Thymus (tissue), 11 donors: ENCODE measurements at regions not wholly inside any gene's neighbourhood (a gene's known extent, or its start where the extent isn't known, plus 50 kb on each side); places are given as distances from the start of the nearest gene placed in this dataset.

Experiments
- DNase-seq, 9 donors: peaks; one replicate each; pipeline ENCODE4 v3.0.0-alpha.2; 2013; ENCODE audit warnings: low spot score in 9 of 9, low read depth in 6 of 9, missing footprints in 1 of 9
- H3K27ac ChIP-seq, 2 donors: one replicate each; pipeline ENCODE4 v1.5.1; 2013; ENCODE audit warnings: control low read depth in 1 of 2, low read depth in 1 of 2, low read length in 1 of 2, mild to moderate bottlenecking in 1 of 2, moderate library complexity in 1 of 2
- H3K27me3 ChIP-seq, 2 donors: one replicate each; pipeline ENCODE4 v1.5.1; 2013; ENCODE audit warnings: low read length in 1 of 2; ENCODE audit not compliant: control insufficient read depth in 2 of 2, insufficient read depth in 1 of 2
- H3K36me3 ChIP-seq, 2 donors: one replicate each; pipeline ENCODE4 v1.5.1; 2013; ENCODE audit warnings: low read length in 1 of 2, mild to moderate bottlenecking in 1 of 2, moderate library complexity in 1 of 2; ENCODE audit not compliant: control insufficient read depth in 2 of 2, insufficient read depth in 2 of 2
- H3K4me1 ChIP-seq, 2 donors: one replicate each; pipeline ENCODE4 v1.5.1; 2013; ENCODE audit warnings: low read length in 2 of 2; ENCODE audit not compliant: control insufficient read depth in 2 of 2, insufficient read depth in 2 of 2
- H3K4me3 ChIP-seq, 2 donors: one replicate each; pipeline ENCODE4 v1.5.1; 2013; ENCODE audit warnings: low read length in 2 of 2, control low read depth in 1 of 2, mild to moderate bottlenecking in 1 of 2
- H3K9me3 ChIP-seq, 2 donors: one replicate each; pipeline ENCODE4 v1.5.1; 2013; ENCODE audit warnings: low read length in 1 of 2, mild to moderate bottlenecking in 1 of 2; ENCODE audit not compliant: control insufficient read depth in 2 of 2, insufficient read depth in 1 of 2
- WGBS: extraction: QIAGEN DNeasy Blood & Tissue Kit; methylation state at CpG from one replicate; pipeline ENCODE4 v1.1.7; 2013; 5-methylcytosine and 5-hydroxymethylcytosine counted together
- donor health status: healthy.

DNA sequence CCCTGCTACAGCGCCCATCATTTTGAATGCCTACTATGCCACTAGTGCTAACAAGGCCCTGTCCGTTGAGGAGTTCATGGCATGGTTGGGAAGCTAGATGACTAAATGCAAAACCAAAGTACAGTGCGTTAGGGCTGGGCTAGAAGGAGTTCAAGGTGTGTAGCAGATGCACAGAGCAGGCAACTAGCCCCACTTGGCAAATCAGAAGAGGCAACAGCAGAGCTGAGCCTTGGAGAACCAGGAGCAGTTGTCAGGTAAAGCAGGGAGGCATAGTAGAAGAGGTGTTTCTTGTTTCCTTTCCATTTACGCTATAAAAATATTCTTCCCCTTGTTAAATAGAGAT, 146.6 kb upstream of the CPEB2 start:
- H3K27ac ChIP-seq, result peak overlapping the region in 1 of 2 donors; percentile 80
- H3K9me3 ChIP-seq, result no peaks in the 10 kb centered on the region
- peaks cover 0 to 3% of the 10 kb centered on the region in 2 donors for H3K4me1 ChIP-seq
- no peak overlapping the region for H3K4me3 ChIP-seq
- H3K36me3 ChIP-seq, result no peaks in the 10 kb centered on the region
- peaks cover 0 to 1% of the 10 kb centered on the region in 2 donors for H3K27me3 ChIP-seq
- DNase-seq, result no peak
- WGBS, result 98% methylated on average over 4 of the region's 4 CpGs

DNA sequence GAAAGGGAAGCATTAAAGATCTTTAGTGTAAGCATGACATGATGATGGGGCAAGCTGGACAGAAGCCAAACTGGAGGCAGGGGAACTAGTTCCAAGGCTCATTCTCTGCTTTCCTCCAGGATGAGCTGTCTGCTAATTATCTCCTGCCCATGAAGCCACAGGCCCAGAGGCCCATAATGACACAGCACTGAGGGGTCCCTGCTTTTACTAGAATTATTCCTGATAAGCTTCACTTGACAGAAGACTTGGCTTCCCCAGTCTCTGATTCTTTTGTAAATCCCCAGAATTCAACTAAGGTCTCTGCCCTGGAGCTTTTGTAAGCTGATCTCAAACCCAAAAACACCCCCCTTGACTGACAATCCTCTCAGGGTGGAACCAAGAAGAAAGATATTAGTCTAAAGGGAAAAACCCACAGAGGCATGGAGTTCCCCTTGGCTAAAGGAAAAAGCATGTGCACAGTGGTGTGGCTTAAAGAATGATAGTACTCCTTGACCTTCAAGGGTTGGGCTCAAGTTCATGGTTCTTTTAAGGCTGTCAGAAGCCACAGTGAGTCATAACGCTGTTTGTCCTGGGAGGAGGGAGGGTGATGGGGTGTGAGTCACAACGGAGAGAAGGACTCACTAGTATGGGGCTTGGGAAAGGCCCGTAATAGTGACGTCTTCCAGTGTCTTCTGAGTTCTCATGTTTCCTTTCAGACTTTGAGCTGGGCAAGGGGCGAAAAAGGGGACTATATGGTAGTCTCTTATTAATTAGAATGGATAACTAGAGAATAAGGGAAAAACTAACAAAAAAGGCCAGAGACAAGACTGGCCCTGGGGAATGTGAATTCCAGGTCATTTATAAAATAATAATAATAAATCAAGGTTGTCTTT, 146.0 kb upstream of the CPEB2 start:
- Histone ChIP-seq H3K36me3 (no peaks in the 10 kb centered on the region), H3K9me3 (no peaks in the 10 kb centered on the region), H3K4me3 (no peak overlapping the region), H3K4me1 (peaks cover 0 to 3% of the 10 kb centered on the region in 2 donors), H3K27me3 (peaks cover 0 to 4% of the 10 kb centered on the region in 2 donors), H3K27ac (peak overlapping the region; percentile 2 to 80)
- 70% methylated on average over 5 of the region's 5 CpGs for WGBS
- DNase-seq, result peak in 4 of 9 donors; percentile 4 to 43 (median 8)

DNA sequence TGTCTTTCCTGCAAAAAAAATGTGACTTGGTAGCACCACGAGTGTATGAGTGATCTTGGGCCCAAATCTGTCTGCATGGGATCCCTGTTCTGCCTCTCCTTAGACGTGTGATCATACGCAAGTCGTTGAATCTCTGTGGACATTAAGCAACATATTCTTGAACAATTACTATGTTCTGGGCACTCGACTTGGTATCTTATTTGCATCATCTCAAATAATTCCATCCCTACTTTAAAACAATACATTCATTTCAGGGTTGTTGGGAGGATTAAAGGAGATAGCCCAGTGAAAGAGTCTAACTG, 145.4 kb upstream of the CPEB2 start:
- Histone ChIP-seq H3K4me1 (peaks cover 0 to 3% of the 10 kb centered on the region in 2 donors), H3K9me3 (no peaks in the 10 kb centered on the region), H3K27ac (peak overlapping the region in 1 of 2 donors; percentile 75), H3K4me3 (no peak overlapping the region), H3K36me3 (no peaks in the 10 kb centered on the region), H3K27me3 (peaks cover 0 to 4% of the 10 kb centered on the region in 2 donors)
- no peak for DNase-seq
- WGBS, result 98% methylated on average over 5 of the region's 5 CpGs

DNA sequence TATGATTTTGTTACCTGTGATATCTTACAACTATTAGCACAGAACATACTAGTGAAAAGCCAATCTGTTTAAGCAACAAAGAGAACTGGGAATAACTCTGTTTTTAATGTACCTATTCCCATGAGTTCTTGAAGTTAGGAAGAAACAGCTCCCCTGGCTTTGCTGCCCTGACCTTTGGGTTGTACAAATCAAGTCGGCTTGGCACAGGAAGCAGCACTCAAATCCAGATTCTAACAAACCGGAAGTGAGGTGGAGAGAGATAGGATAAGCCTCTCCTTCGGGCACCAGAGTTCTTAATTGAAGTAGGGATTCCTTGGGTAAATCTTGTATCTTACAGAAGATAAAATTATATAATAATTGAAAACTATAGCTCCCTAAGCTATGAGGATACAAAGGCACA, 144.8 kb upstream of the CPEB2 start:
- H3K36me3 ChIP-seq, result no peaks in the 10 kb centered on the region
- H3K27me3 ChIP-seq, result peaks cover 0 to 7% of the 10 kb centered on the region in 2 donors
- H3K9me3 ChIP-seq, result no peaks in the 10 kb centered on the region
- no peak for DNase-seq
- H3K4me3 ChIP-seq, result no peak overlapping the region
- WGBS, result 45% methylated on average over 3 of the region's 3 CpGs
- H3K4me1 ChIP-seq, result peaks cover 0 to 3% of the 10 kb centered on the region in 2 donors
- H3K27ac ChIP-seq, result no peak overlapping the region

DNA sequence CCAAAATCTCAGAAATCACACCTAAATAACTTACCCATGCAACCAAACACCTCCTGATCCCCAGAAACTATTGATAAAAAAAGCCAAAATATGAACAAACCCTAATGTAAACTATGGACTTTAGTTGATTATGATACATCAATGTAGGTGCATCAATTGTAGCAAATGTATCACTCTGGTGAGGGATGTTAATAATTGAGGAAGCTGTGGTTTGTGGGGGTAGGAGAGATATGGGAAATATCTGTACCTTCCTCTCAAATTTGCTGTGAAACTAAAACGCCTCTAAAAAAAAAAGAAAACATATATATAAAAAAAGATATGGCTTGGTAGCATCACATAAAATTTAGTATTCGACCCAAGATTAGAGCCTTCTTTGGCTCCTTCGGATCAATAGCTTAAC, 144.3 kb upstream of the CPEB2 start:
- WGBS, result 70% methylated on average over 3 of the region's 3 CpGs
- Histone ChIP-seq H3K4me3 (no peak overlapping the region), H3K36me3 (no peaks in the 10 kb centered on the region), H3K4me1 (peaks cover 0 to 3% of the 10 kb centered on the region in 2 donors), H3K27me3 (peaks cover 0 to 12% of the 10 kb centered on the region in 2 donors), H3K9me3 (no peaks in the 10 kb centered on the region), H3K27ac (no peak overlapping the region)
- DNase-seq, result no peak

DNA sequence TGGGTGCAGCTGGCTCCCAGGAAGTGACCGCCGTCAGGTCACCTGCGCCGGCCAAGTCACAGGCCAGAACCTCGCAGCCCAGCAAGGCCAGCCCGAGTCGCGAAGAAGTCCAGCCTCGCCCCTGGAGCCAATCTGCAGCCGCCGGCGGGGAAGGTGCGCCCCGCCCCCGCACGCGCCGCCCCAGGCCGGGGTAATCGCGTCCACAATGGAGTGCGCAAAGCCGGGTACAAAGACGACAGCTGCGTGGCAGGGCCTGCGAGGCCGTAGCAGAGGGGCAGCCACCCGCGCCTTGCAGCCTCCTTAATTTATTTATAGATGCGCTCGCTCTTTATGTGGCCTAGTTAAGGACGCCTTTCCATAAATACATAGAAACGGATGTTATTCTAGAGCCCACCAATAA, 139.4 kb upstream of the CPEB2 start:
- DNase-seq, result no peak
- no peaks in the 10 kb centered on the region for H3K4me1 ChIP-seq
- WGBS, result 57% methylated on average over 33 of the region's 33 CpGs
- no peaks in the 10 kb centered on the region for H3K9me3 ChIP-seq
- no peaks in the 10 kb centered on the region for H3K36me3 ChIP-seq
- H3K27ac ChIP-seq, result no peak overlapping the region
- H3K27me3 ChIP-seq, result peaks cover 0 to 15% of the 10 kb centered on the region in 2 donors
- no peak overlapping the region for H3K4me3 ChIP-seq

DNA sequence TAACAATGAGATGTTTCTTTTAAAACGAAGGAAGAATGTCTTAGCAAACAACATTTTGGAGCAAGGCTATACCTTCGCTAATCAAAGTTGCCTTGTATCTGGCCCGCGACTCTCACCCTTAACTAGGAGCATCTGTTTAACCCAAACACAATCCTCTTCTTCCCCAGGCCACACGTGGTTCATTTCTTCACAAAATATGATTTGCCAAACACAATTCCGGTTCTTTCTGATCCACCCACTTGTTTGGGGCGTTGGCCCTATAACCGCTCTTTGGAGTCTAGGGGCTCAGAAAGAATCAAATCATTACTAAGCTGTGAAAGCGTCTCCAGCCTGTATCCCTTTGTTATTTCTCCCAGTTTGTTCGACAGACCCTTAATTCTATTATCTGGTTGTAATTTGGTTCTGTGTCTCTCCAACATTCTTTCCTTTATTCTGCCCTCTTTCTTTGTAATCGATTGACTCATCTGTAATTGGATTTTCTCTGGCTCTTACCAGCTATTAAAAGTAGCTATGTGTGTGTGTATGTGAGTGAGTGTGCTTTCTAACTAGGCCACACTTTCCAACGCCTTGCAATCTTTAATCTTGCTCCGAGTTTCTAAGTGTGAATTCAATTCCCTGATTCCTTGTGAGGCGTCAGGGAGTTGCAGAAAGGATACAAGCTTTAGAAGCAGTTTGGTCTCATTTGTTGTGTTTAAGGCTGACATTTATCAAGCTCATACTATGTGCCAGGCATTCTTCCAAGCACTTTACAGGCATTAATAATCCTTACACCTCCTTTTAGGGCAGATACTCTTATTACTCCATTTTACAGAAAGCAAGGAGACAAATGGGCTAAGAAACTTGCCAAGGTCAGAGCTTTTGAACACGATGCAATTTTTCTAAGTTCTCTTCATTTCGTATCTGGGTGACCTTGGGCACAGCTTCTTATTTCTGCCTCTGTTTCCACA, 138.6 kb upstream of the CPEB2 start:
- Histone ChIP-seq H3K4me3 (no peak overlapping the region), H3K27me3 (peaks cover 0 to 15% of the 10 kb centered on the region in 2 donors), H3K9me3 (no peaks in the 10 kb centered on the region), H3K27ac (no peak overlapping the region), H3K4me1 (no peaks in the 10 kb centered on the region), H3K36me3 (no peaks in the 10 kb centered on the region)
- DNase-seq, result no peak
- 95% methylated on average over 16 of the region's 16 CpGs for WGBS

DNA sequence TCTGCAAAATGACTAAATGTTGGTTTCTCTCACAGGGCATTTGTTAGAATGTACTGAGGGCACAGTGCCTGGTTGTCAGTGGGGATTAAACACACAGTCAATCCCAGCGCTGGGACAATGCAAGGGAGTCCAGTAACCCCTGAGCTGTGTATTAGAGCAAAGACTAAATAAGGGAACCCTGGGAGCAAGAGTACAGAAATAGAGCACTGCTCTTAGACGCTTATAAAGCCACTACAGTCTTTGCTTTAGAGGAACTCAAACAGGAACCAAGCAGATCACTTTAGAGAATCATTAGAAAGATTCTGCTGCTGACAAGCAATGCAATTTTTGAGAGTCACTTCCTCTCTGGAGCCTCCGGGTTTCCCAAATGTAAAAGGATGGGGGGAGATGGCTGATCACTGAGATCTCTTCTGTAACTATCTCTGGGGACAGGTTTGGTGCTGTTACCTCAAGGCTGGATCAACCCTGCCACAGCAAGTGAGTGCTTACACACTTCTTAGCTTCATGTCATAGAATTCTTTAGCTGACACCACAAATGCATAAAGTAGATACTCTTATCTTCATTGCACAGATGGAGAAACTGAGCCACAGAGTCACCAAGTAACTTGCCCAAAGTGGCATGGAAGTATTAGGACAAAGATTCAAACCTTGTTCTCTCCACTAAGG, 137.8 kb upstream of the CPEB2 start:
- H3K36me3 ChIP-seq, result no peaks in the 10 kb centered on the region
- no peak overlapping the region for H3K27ac ChIP-seq
- H3K4me1 ChIP-seq, result no peaks in the 10 kb centered on the region
- H3K4me3 ChIP-seq, result no peak overlapping the region
- H3K9me3 ChIP-seq, result no peaks in the 10 kb centered on the region
- no peak for DNase-seq
- H3K27me3 ChIP-seq, result peaks cover 0 to 15% of the 10 kb centered on the region in 2 donors
- WGBS, result 14% methylated on average over 3 of the region's 3 CpGs

DNA sequence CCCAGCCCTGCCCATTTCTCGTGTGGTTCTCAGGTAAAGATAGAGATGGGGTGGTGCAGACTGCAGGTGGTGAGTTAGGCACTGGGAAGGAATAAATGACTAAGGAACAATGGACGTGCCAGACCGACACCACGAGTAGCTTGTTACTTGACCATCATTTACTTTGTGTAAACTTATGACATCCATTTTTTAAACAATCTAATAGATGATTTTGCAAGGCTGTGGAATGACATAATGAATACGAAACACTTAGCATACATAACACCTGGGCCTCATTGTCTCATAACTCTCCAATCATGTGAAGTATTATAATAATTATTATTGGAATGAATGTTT, 137.3 kb upstream of the CPEB2 start:
- no peak overlapping the region for H3K27ac ChIP-seq
- H3K4me3 ChIP-seq, result no peak overlapping the region
- H3K36me3 ChIP-seq, result no peaks in the 10 kb centered on the region
- H3K4me1 ChIP-seq, result no peaks in the 10 kb centered on the region
- H3K9me3 ChIP-seq, result no peaks in the 10 kb centered on the region
- peaks cover 0 to 15% of the 10 kb centered on the region in 2 donors for H3K27me3 ChIP-seq
- no peak for DNase-seq
- WGBS, result 85% methylated on average over 5 of the region's 5 CpGs
